ENCODE measurements at regions not wholly inside any gene's neighbourhood (a gene's known extent, or its start where the extent isn't known, plus 50 kb on each side); places are given as distances from the start of the nearest gene placed in this dataset.

- TF ChIP-seq POLR2A (IDR thresholded peaks at IDR 0.05) (no peak), POLR2AphosphoS5 (IDR thresholded peaks at IDR 0.05) (no peak), CTCF (IDR thresholded peaks at IDR 0.05) (no peak)
These were observed 316.1 kb upstream of the ZFP42 start for GRCh38 chr4:187679450-187679849.

Data from transverse colon (tissue), 4 donors.